ENCODE measurements at regions not wholly inside any gene's neighbourhood (a gene's known extent, or its start where the extent isn't known, plus 50 kb on each side); places are given as distances from the start of the nearest gene placed in this dataset.

DNA sequence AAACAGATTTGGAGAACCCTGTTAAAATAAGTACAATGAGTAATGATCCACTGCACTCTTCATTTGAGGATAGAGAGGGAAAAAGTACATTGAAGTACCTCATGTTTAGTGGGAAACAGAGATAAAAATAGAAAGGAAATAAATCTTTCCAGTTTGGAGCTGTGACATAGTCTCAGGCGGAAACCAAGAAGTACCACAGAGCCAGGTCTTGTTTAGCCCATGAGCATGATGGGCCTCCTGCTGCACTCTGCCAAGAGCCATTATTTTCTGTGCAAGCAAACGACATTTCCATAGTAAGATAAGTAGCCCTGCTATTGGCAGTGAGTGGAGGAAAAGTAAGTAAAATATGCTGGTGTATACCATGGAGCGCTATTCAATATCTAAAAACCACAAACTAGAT is 796.1 kb downstream of the TBL1XR1 start:
- no peak overlapping the region for H3K4me3 Mint-ChIP-seq (ENCODE audit: unreplicated experiment)
- no peaks in the 10 kb centered on the region for H3K27me3 Mint-ChIP-seq (ENCODE audit: unreplicated experiment)
- H3K36me3 Mint-ChIP-seq (ENCODE audit: low read depth, unreplicated experiment), result no peaks in the 10 kb centered on the region
- TF ChIP-seq, protein P1, sequence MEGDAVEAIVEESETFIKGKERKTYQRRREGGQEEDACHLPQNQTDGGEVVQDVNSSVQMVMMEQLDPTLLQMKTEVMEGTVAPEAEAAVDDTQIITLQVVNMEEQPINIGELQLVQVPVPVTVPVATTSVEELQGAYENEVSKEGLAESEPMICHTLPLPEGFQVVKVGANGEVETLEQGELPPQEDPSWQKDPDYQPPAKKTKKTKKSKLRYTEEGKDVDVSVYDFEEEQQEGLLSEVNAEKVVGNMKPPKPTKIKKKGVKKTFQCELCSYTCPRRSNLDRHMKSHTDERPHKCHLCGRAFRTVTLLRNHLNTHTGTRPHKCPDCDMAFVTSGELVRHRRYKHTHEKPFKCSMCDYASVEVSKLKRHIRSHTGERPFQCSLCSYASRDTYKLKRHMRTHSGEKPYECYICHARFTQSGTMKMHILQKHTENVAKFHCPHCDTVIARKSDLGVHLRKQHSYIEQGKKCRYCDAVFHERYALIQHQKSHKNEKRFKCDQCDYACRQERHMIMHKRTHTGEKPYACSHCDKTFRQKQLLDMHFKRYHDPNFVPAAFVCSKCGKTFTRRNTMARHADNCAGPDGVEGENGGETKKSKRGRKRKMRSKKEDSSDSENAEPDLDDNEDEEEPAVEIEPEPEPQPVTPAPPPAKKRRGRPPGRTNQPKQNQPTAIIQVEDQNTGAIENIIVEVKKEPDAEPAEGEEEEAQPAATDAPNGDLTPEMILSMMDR (IDR thresholded peaks at IDR 0.05; ENCODE audit: unreplicated experiment), result no peak
- H3K9me3 Mint-ChIP-seq (ENCODE audit: unreplicated experiment), result no peaks in the 10 kb centered on the region
- H3K27ac Mint-ChIP-seq (ENCODE audit: unreplicated experiment), result no peak overlapping the region
- no peaks in the 10 kb centered on the region for H3K4me1 Mint-ChIP-seq (ENCODE audit: unreplicated experiment)
- DNase-seq (ENCODE audit: low spot score), result no peak

GRCh38 chr3:176399193-176399592 is 798.1 kb downstream of the TBL1XR1 start:
- Mint-ChIP-seq H3K4me3 (ENCODE audit: unreplicated experiment) (no peak overlapping the region), H3K4me1 (ENCODE audit: unreplicated experiment) (no peaks in the 10 kb centered on the region), H3K27me3 (ENCODE audit: unreplicated experiment) (no peaks in the 10 kb centered on the region), H3K36me3 (ENCODE audit: low read depth, unreplicated experiment) (no peaks in the 10 kb centered on the region), H3K27ac (ENCODE audit: unreplicated experiment) (no peak overlapping the region), H3K9me3 (ENCODE audit: unreplicated experiment) (no peaks in the 10 kb centered on the region)
- TF ChIP-seq, protein P1 (IDR thresholded peaks at IDR 0.05; ENCODE audit: unreplicated experiment), result no peak
- DNase-seq (ENCODE audit: low spot score), result no peak

DNA sequence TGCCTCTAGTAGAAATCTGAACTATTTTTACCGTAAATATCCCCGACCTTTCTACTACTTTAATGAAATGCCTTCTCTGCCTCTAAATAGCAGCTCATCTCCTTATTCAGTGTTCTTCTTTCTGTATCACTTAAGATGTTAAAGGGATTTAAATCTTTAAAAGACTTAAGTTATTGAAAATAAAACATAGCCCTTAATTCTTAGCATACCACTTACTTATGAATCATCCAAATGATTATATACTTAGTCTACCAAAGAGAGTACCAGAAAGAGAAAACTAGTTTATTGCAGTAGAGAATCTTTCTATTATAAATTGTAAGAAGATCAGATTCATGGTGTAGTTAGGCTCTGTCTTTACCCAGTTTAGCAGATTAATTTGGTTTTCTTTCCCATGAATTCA is 802.0 kb downstream of the TBL1XR1 start:
- H3K4me1 Mint-ChIP-seq (ENCODE audit: unreplicated experiment), result no peaks in the 10 kb centered on the region
- H3K4me3 Mint-ChIP-seq (ENCODE audit: unreplicated experiment), result no peak overlapping the region
- H3K27ac Mint-ChIP-seq (ENCODE audit: unreplicated experiment), result no peak overlapping the region
- no peaks in the 10 kb centered on the region for H3K9me3 Mint-ChIP-seq (ENCODE audit: unreplicated experiment)
- DNase-seq (ENCODE audit: low spot score), result no peak
- TF ChIP-seq, protein P1 (IDR thresholded peaks at IDR 0.05; ENCODE audit: unreplicated experiment), result no peak
- H3K36me3 Mint-ChIP-seq (ENCODE audit: low read depth, unreplicated experiment), result no peaks in the 10 kb centered on the region
- H3K27me3 Mint-ChIP-seq (ENCODE audit: unreplicated experiment), result no peaks in the 10 kb centered on the region

DNA sequence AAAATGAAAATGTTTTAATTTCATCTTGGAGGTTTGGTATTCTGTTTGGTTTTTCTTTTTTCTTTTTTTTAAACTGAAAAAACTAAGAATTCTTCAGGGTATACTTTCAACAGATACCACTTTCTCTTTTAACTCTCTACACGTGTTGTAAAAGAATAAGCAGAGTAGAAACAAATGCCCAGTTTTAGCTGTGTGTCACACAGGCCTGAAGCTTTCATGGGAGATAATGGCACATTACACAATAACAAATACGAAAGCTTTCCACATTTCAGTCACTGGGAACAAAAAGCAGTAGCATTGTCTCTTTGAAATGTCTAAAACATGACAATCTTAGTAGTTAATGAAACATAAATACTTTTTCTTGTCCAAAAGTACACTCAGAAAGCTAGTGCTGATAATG is 818.5 kb downstream of the TBL1XR1 start:
- DNase-seq (ENCODE audit: low spot score), result no peak
- H3K4me3 Mint-ChIP-seq (ENCODE audit: unreplicated experiment), result no peak overlapping the region
- TF ChIP-seq, protein P1 (IDR thresholded peaks at IDR 0.05; ENCODE audit: unreplicated experiment), result no peak
- no peaks in the 10 kb centered on the region for H3K9me3 Mint-ChIP-seq (ENCODE audit: unreplicated experiment)
- H3K36me3 Mint-ChIP-seq (ENCODE audit: low read depth, unreplicated experiment), result no peaks in the 10 kb centered on the region
- no peaks in the 10 kb centered on the region for H3K4me1 Mint-ChIP-seq (ENCODE audit: unreplicated experiment)
- H3K27ac Mint-ChIP-seq (ENCODE audit: unreplicated experiment), result no peak overlapping the region
- H3K27me3 Mint-ChIP-seq (ENCODE audit: unreplicated experiment), result peaks cover 2% of the 10 kb centered on the region

DNA sequence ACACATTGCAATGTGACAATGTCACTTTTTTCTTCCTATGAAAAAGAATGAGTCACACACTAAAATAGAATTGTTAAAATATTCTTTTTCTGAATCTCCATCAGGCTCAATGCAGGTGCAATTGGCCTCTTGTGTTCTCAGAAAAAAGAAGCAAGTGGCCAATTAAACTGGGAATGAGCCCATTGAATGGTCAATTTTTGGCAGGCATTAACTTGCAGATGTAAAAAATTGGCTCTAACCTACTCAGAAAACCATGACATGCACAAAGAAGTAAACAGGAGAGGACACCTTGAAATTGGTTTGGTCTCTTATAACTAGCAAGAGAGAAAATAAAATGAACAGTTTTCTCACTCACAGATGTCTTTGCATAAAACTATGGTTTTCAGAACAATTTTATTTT is 820.8 kb downstream of the TBL1XR1 start:
- no peak for DNase-seq (ENCODE audit: low spot score)
- no peak overlapping the region for H3K4me3 Mint-ChIP-seq (ENCODE audit: unreplicated experiment)
- peaks cover under 1% of the 10 kb centered on the region for H3K27me3 Mint-ChIP-seq (ENCODE audit: unreplicated experiment)
- H3K4me1 Mint-ChIP-seq (ENCODE audit: unreplicated experiment), result no peaks in the 10 kb centered on the region
- H3K36me3 Mint-ChIP-seq (ENCODE audit: low read depth, unreplicated experiment), result no peaks in the 10 kb centered on the region
- H3K27ac Mint-ChIP-seq (ENCODE audit: unreplicated experiment), result no peak overlapping the region
- H3K9me3 Mint-ChIP-seq (ENCODE audit: unreplicated experiment), result no peaks in the 10 kb centered on the region
- TF ChIP-seq, protein P1 (IDR thresholded peaks at IDR 0.05; ENCODE audit: unreplicated experiment), result no peak

All from endothelial cell (in vitro differentiated cells).